ENCODE measurements at regions not wholly inside any gene's neighbourhood (a gene's known extent, or its start where the extent isn't known, plus 50 kb on each side); places are given as distances from the start of the nearest gene placed in this dataset.
A peak's percentile ranks its signal among the peaks of the same experiment; 100 is the strongest.

GRCh38 chr10:61024856-61025201, 80.8 kb upstream of the RHOBTB1 start:
- FAIRE-seq (no peak), DNase-seq (no peak), ATAC-seq (peak in 3 of 4 donors; percentile 34 to 66 (median 53))
- Histone ChIP-seq H3K27me3 (no peaks in the 10 kb centered on the region), H3K4me3 (no peak overlapping the region), H3K9me3 (no peaks in the 10 kb centered on the region), H3K27ac (no peak overlapping the region), H3K36me3 (no peaks in the 10 kb centered on the region), H3K4me1 (peaks cover 0 to 16% (median 5%) of the 10 kb centered on the region in 3 donors)
- peak in 3 of 4 donors; percentile 24 to 32 (median 24) for TF ChIP-seq CTCF (IDR thresholded peaks at IDR 0.05)
- 86% methylated on average over 2 of the region's 2 CpGs for WGBS, 2 donors
- intact Hi-C loops (cut with DNase I): no loop called here

- no peaks in the 10 kb centered on the region for H3K9me3 ChIP-seq
- intact Hi-C loops (cut with DNase I): no loop called here
- H3K4me3 ChIP-seq: no peak overlapping the region
- FAIRE-seq (no peak), DNase-seq (no peak), ATAC-seq (no peak)
- H3K27ac ChIP-seq: no peak overlapping the region
- no peaks in the 10 kb centered on the region for H3K27me3 ChIP-seq
- H3K4me1 ChIP-seq: peaks cover 0 to 16% (median 5%) of the 10 kb centered on the region in 3 donors
- H3K36me3 ChIP-seq: no peaks in the 10 kb centered on the region
- 75 to 79% methylated on average over 1 of the region's 1 CpG for WGBS, 2 donors
- no peak for TF ChIP-seq CTCF (IDR thresholded peaks at IDR 0.05)
These were observed 80.3 kb upstream of the RHOBTB1 start for GRCh38 chr10:61024151-61024855.

- Histone ChIP-seq H3K4me3 (no peak overlapping the region), H3K27me3 (no peaks in the 10 kb centered on the region), H3K36me3 (no peaks in the 10 kb centered on the region), H3K4me1 (peaks cover 0 to 16% (median 5%) of the 10 kb centered on the region in 3 donors), H3K27ac (no peak overlapping the region), H3K9me3 (no peaks in the 10 kb centered on the region)
- ATAC-seq: no peak
- DNase-seq: no peak
- TF ChIP-seq CTCF (IDR thresholded peaks at IDR 0.05): no peak
- intact Hi-C loops (cut with DNase I): no loop called here
- FAIRE-seq: no peak
These were observed 79.1 kb upstream of the RHOBTB1 start for GRCh38 chr10:61023053-61023452.

- no peaks in the 10 kb centered on the region for H3K27me3 ChIP-seq
- no peak for ATAC-seq
- intact Hi-C loops (cut with DNase I): no loop called here
These were observed 77.9 kb upstream of the RHOBTB1 start for GRCh38 chr10:61021926-61022325.

More at GRCh38 chr10:61021926-61022325, 77.9 kb upstream of the RHOBTB1 start:
- FAIRE-seq: no peak
- TF ChIP-seq CTCF (IDR thresholded peaks at IDR 0.05): no peak
- Histone ChIP-seq H3K36me3 (no peaks in the 10 kb centered on the region), H3K9me3 (no peaks in the 10 kb centered on the region), H3K27ac (no peak overlapping the region), H3K4me1 (peaks cover 0 to 16% (median 5%) of the 10 kb centered on the region in 3 donors), H3K4me3 (no peak overlapping the region)
- WGBS, 2 donors: 88 to 89% methylated on average over 2 of the region's 2 CpGs
- DNase-seq: no peak
